ACC112 (cell line): ENCODE measurements at regions not wholly inside any gene's neighbourhood (a gene's known extent, or its start where the extent isn't known, plus 50 kb on each side); places are given as distances from the start of the nearest gene placed in this dataset.
"Not testable (repeated sequence)": the region's sequence is repeated elsewhere in the genome, so short reads cannot be mapped to it uniquely, and the experiment has no call there.

ENCODE experiments used
- H2AFZ ChIP-seq: fragments of 200-600 bp; sonication (generic); one replicate; pipeline ENCODE4 v1.6.0; 2017; ENCODE audit warnings: antibody characterized with exemption, low read length; ENCODE audit not compliant: unreplicated experiment
- H3K27ac ChIP-seq: fragments of 200-600 bp; sonication (generic); 2 replicates; pipeline ENCODE4 v1.5.1; 2014; ENCODE audit warnings: low read depth, mild to moderate bottlenecking, antibody characterized with exemption, low read length, moderate library complexity
- H3K27me3 ChIP-seq: fragments of 200-600 bp; sonication (generic); 2 replicates; pipeline ENCODE4 v1.6.1; 2014; ENCODE audit warnings: mild to moderate bottlenecking, antibody characterized with exemption, low read length, moderate library complexity, mixed read lengths; ENCODE audit not compliant: insufficient read depth
- H3K36me3 ChIP-seq: fragments of 200-600 bp; sonication (generic); 2 replicates; pipeline ENCODE4 v1.6.1; 2016; ENCODE audit warnings: mild to moderate bottlenecking, antibody characterized with exemption, low read length, moderate library complexity, mixed read lengths; ENCODE audit not compliant: insufficient read depth
- H3K4me1 ChIP-seq: fragments of 200-600 bp; sonication (generic); one replicate; pipeline ENCODE4 v1.6.1; 2016; ENCODE audit warnings: low read length, mixed read lengths; ENCODE audit not compliant: insufficient read depth, unreplicated experiment, control insufficient read depth
- H3K4me3 ChIP-seq: fragments of 200-600 bp; sonication (generic); 2 replicates; pipeline ENCODE4 v1.5.1; 2014; ENCODE audit warnings: mild to moderate bottlenecking, low read depth, low read length
- H3K79me2 ChIP-seq: fragments of 200-600 bp; sonication (generic); one replicate; pipeline ENCODE4 v1.6.0; 2016; ENCODE audit warnings: low read length; ENCODE audit not compliant: control insufficient read depth, unreplicated experiment, insufficient read depth

GRCh38 chr7:35853194-35853593 lies 52.3 kb downstream of the SEPTIN7 start:
- peaks cover 11% of the 10 kb centered on the region; the same call in 1 of the 2 replicates for H3K36me3 ChIP-seq

GRCh38 chr7:35854311-35854710 lies 53.5 kb downstream of the SEPTIN7 start:
- Histone ChIP-seq H3K4me1 (peaks cover 7% of the 10 kb centered on the region), H3K36me3 (peaks cover 11% of the 10 kb centered on the region; the same call in 1 of the 2 replicates), H3K27me3 (no peaks in the 10 kb centered on the region), H3K79me2 (peaks cover 83% of the 10 kb centered on the region), H3K27ac (no peak overlapping the region), H3K4me3 (no peak overlapping the region), H2AFZ (no peak overlapping the region)

More at GRCh38 chr7:35853194-35853593, 52.3 kb downstream of the SEPTIN7 start:
- H3K4me1 ChIP-seq, H3K4me3 ChIP-seq, H2AFZ ChIP-seq, H3K27ac ChIP-seq, H3K27me3 ChIP-seq: not testable (repeated sequence)
- peaks cover 78% of the 10 kb centered on the region for H3K79me2 ChIP-seq

GRCh38 chr7:35856175-35856574 lies 55.3 kb downstream of the SEPTIN7 start:
- H3K4me1 ChIP-seq = peaks cover 7% of the 10 kb centered on the region
- H3K4me3 ChIP-seq = no peak overlapping the region
- no peaks in the 10 kb centered on the region for H3K27me3 ChIP-seq
- H2AFZ ChIP-seq = no peak overlapping the region
- peaks cover 82% of the 10 kb centered on the region for H3K79me2 ChIP-seq
- no peak overlapping the region for H3K27ac ChIP-seq
- peaks cover 8% of the 10 kb centered on the region; the same call in 1 of the 2 replicates for H3K36me3 ChIP-seq

GRCh38 chr7:35860664-35861063 lies 59.8 kb downstream of the SEPTIN7 start:
- no peak overlapping the region for H3K4me3 ChIP-seq
- H3K4me1 ChIP-seq = no peaks in the 10 kb centered on the region
- H3K36me3 ChIP-seq = peaks cover 18% of the 10 kb centered on the region
- H3K27me3 ChIP-seq = no peaks in the 10 kb centered on the region
- peaks cover 61% of the 10 kb centered on the region for H3K79me2 ChIP-seq
- H2AFZ ChIP-seq = no peak overlapping the region
- no peak overlapping the region for H3K27ac ChIP-seq

- H3K79me2 ChIP-seq = peaks cover 58% of the 10 kb centered on the region
- no peak overlapping the region for H3K27ac ChIP-seq
- no peaks in the 10 kb centered on the region for H3K27me3 ChIP-seq
- peaks cover 21% of the 10 kb centered on the region for H3K4me1 ChIP-seq
- peaks cover 33% of the 10 kb centered on the region for H3K36me3 ChIP-seq
- H3K4me3 ChIP-seq = no peak overlapping the region
- H2AFZ ChIP-seq = no peak overlapping the region
Observed at GRCh38 chr7:35865287-35865686, 64.4 kb downstream of the SEPTIN7 start.

GRCh38 chr7:35866186-35866585 lies 65.3 kb downstream of the SEPTIN7 start:
- Histone ChIP-seq H3K27me3 (no peaks in the 10 kb centered on the region), H3K27ac (no peak overlapping the region; the same call in 1 of the 2 replicates), H3K79me2 (peaks cover 57% of the 10 kb centered on the region), H3K36me3 (peaks cover 33% of the 10 kb centered on the region), H3K4me1 (peaks cover 29% of the 10 kb centered on the region), H3K4me3 (no peak overlapping the region), H2AFZ (no peak overlapping the region)

- Histone ChIP-seq H3K36me3 (peaks cover 35% of the 10 kb centered on the region), H3K4me3 (peak overlapping the region; percentile 39; the same call in 1 of the 2 replicates), H3K79me2 (peaks cover 56% of the 10 kb centered on the region), H3K27ac (peak overlapping the region; percentile 80), H3K4me1 (peaks cover 49% of the 10 kb centered on the region)
- not testable (repeated sequence) for H3K27me3 ChIP-seq, H2AFZ ChIP-seq
Observed at GRCh38 chr7:35869117-35869516, 68.3 kb downstream of the SEPTIN7 start.

GRCh38 chr7:35869810-35870209 lies 69.0 kb downstream of the SEPTIN7 start:
- Histone ChIP-seq H3K27ac (peak overlapping the region; percentile 80), H3K4me1 (peaks cover 56% of the 10 kb centered on the region), H3K79me2 (peaks cover 53% of the 10 kb centered on the region), H3K36me3 (peaks cover 29% of the 10 kb centered on the region), H3K27me3 (no peaks in the 10 kb centered on the region), H2AFZ (no peak overlapping the region), H3K4me3 (no peak overlapping the region; the same call in 1 of the 2 replicates)

GRCh38 chr7:35871856-35872255 lies 71.0 kb downstream of the SEPTIN7 start:
- H2AFZ ChIP-seq = no peak overlapping the region
- no peaks in the 10 kb centered on the region for H3K27me3 ChIP-seq
- H3K79me2 ChIP-seq = peaks cover 40% of the 10 kb centered on the region
- H3K27ac ChIP-seq = peak overlapping the region; percentile 3; the same call in 1 of the 2 replicates
- H3K4me1 ChIP-seq = peaks cover 68% of the 10 kb centered on the region
- no peak overlapping the region for H3K4me3 ChIP-seq
- H3K36me3 ChIP-seq = peaks cover 16% of the 10 kb centered on the region

GRCh38 chr7:35874886-35875285 lies 74.0 kb downstream of the SEPTIN7 start:
- Histone ChIP-seq H3K36me3 (peaks cover 5% of the 10 kb centered on the region), H3K4me3 (no peak overlapping the region), H3K27me3 (no peaks in the 10 kb centered on the region), H3K27ac (peak overlapping the region; percentile 75), H2AFZ (no peak overlapping the region), H3K4me1 (peaks cover 61% of the 10 kb centered on the region), H3K79me2 (peaks cover 23% of the 10 kb centered on the region)

- H3K4me3 ChIP-seq = no peak overlapping the region
- H3K27ac ChIP-seq = peak overlapping the region; percentile 75
- H3K27me3 ChIP-seq = no peaks in the 10 kb centered on the region
- peaks cover 57% of the 10 kb centered on the region for H3K4me1 ChIP-seq
- H3K79me2 ChIP-seq = peaks cover 19% of the 10 kb centered on the region
- peaks cover 5% of the 10 kb centered on the region for H3K36me3 ChIP-seq
- H2AFZ ChIP-seq = no peak overlapping the region
Observed at GRCh38 chr7:35875292-35875691, 74.4 kb downstream of the SEPTIN7 start.
